ENCODE measurements at regions not wholly inside any gene's neighbourhood (a gene's known extent, or its start where the extent isn't known, plus 50 kb on each side); places are given as distances from the start of the nearest gene placed in this dataset.
"Not testable (repeated sequence)": the region's sequence is repeated elsewhere in the genome, so short reads cannot be mapped to it uniquely, and the experiment has no call there.

DNA sequence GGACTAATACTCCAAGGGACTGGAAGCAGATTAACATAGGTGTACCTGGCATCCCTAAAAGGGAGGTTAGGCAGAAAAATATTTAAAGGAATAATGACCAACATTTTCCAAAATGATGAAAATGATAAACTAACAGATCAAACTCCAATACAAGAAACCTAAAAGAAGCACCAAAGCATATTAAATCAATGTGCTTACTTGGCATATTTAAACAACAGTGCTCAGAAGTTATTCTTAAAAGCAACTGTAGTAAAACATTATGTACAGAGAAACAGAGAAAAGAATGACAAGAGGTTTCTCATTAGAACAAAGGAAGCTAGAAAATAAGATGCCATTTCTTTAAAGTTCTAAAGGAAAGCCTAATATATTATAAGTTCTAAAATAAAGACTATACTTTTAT is 947.3 kb upstream of the TMEFF2 start:
- Histone ChIP-seq H3K4me3 (ENCODE audit: low read depth in 2 of 2, low read length in 1 of 2) (no peak overlapping the region), H2AFZ (ENCODE audit: low read depth) (no peak overlapping the region), H3K27ac (ENCODE audit: low read depth in 2 of 2, low read length in 1 of 2) (no peak overlapping the region), H3K4me1 (ENCODE audit: control insufficient read depth in 1 of 2, insufficient read depth in 2 of 2, low read depth in 1 of 2, low read length in 1 of 2) (no peaks in the 10 kb centered on the region), H3K27me3 (ENCODE audit: insufficient read depth) (no peaks in the 10 kb centered on the region), H4K20me1 (ENCODE audit: insufficient read depth) (no peaks in the 10 kb centered on the region), H3K4me2 (no peak overlapping the region), H3F3A (replicated peaks; ENCODE audit: insufficient read depth) (no peaks in the 10 kb centered on the region), H3K36me3 (replicated peaks in 1 of 2; ENCODE audit: control insufficient read depth in 1 of 2, insufficient read depth in 2 of 2, low read length in 1 of 2) (no peaks in the 10 kb centered on the region), H3K79me2 (ENCODE audit: insufficient read depth) (no peaks in the 10 kb centered on the region), H3K9ac (no peak overlapping the region), H3K9me2 (no peaks in the 10 kb centered on the region), H3K9me3 (no peaks in the 10 kb centered on the region)
- CTCF ChIA-PET = no interaction called here
- TF ChIP-seq RCOR1 (IDR thresholded peaks at IDR 0.05; ENCODE audit: low read length) = no peak
- TF ChIP-seq NFIC (IDR thresholded peaks at IDR 0.05; ENCODE audit: borderline replicate concordance) = no peak
- TF ChIP-seq RFX5 (IDR thresholded peaks at IDR 0.05; ENCODE audit: low read length) = no peak
- TF ChIP-seq, protein P1, sequence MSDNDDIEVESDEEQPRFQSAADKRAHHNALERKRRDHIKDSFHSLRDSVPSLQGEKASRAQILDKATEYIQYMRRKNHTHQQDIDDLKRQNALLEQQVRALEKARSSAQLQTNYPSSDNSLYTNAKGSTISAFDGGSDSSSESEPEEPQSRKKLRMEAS (IDR thresholded peaks at IDR 0.05; ENCODE audit: low read depth) = no peak
- TF ChIP-seq FOXM1 (IDR thresholded peaks at IDR 0.05; ENCODE audit: low read depth) = no peak
- TF ChIP-seq EZH2phosphoT487 (IDR thresholded peaks at IDR 0.05; ENCODE audit: borderline replicate concordance, low read depth) = no peak
- TF ChIP-seq, protein P2, sequence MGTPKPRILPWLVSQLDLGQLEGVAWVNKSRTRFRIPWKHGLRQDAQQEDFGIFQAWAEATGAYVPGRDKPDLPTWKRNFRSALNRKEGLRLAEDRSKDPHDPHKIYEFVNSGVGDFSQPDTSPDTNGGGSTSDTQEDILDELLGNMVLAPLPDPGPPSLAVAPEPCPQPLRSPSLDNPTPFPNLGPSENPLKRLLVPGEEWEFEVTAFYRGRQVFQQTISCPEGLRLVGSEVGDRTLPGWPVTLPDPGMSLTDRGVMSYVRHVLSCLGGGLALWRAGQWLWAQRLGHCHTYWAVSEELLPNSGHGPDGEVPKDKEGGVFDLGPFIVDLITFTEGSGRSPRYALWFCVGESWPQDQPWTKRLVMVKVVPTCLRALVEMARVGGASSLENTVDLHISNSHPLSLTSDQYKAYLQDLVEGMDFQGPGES (IDR thresholded peaks at IDR 0.05; ENCODE audit: low read depth, low read length) = no peak
- no peak for TF ChIP-seq POLR2AphosphoS5 (IDR thresholded peaks at IDR 0.05; ENCODE audit: low read depth, low read length)
- DNase-seq = no peak
- POLR2A ChIA-PET = no interaction called here

DNA sequence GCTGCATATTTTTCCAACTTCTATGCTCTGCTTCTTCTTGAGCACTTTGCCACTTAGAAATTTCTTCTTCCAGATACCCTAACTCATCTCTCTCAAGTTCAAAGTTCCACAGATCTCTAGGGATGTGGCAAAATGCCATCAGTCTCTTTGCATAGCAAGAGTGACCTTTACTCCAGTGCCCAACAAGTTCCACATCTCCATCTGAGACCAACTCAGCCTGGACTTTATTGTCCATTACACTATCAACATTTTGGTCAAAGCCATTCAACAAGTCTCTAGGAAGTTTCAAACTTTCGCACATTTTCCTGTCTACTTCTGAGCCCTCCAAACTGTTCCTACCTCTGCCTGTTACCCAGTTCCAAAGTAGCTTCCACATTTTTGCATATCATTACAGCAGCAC is 946.2 kb upstream of the TMEFF2 start:
- DNase-seq; H3K36me3 ChIP-seq (replicated peaks in 1 of 2; ENCODE audit: control insufficient read depth in 1 of 2, insufficient read depth in 2 of 2, low read length in 1 of 2); H3K27ac ChIP-seq (ENCODE audit: low read depth in 2 of 2, low read length in 1 of 2); H3K9ac ChIP-seq; CTCF ChIA-PET; H3K27me3 ChIP-seq (ENCODE audit: insufficient read depth); H3K79me2 ChIP-seq (ENCODE audit: insufficient read depth); POLR2A ChIA-PET; H3F3A ChIP-seq (replicated peaks; ENCODE audit: insufficient read depth); H3K4me2 ChIP-seq; H3K9me2 ChIP-seq; H3K4me3 ChIP-seq (ENCODE audit: low read depth in 2 of 2, low read length in 1 of 2); H2AFZ ChIP-seq (ENCODE audit: low read depth); H3K4me1 ChIP-seq (ENCODE audit: control insufficient read depth in 1 of 2, insufficient read depth in 2 of 2, low read depth in 1 of 2, low read length in 1 of 2); H4K20me1 ChIP-seq (ENCODE audit: insufficient read depth); H3K9me3 ChIP-seq: not testable (repeated sequence)
- 78% methylated on average over 1 of the region's 1 CpG for WGBS (ENCODE audit: low lambda C conversion rate)

DNA sequence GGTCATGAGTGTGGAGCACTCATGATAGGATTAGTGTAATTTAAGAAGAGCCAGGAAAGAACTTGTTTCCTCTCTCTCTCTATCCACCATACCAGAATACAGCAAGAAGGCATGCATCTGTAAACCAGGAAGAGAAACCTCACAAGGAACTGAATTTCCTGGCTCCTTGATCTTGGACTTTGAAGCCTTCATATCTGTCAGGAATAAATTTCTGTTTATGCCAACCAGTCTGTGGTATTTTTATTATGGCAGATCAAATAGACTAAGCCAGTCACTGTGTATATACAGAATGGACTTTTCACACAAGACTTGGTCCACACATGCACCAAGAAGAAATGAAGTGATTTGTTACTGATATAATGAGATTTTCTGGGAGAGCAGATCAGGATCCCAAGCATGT is 930.1 kb upstream of the TMEFF2 start:
- Histone ChIP-seq H3K27me3 (ENCODE audit: insufficient read depth) (no peaks in the 10 kb centered on the region), H3K4me3 (ENCODE audit: low read depth in 2 of 2, low read length in 1 of 2) (no peak overlapping the region), H3K27ac (ENCODE audit: low read depth in 2 of 2, low read length in 1 of 2) (no peak overlapping the region), H3K4me2 (no peak overlapping the region), H3K9me3 (no peaks in the 10 kb centered on the region; the same call in 1 of the 2 replicates), H3K9ac (no peak overlapping the region), H3F3A (replicated peaks; ENCODE audit: insufficient read depth) (no peaks in the 10 kb centered on the region), H3K36me3 (replicated peaks in 1 of 2; ENCODE audit: control insufficient read depth in 1 of 2, insufficient read depth in 2 of 2, low read length in 1 of 2) (no peaks in the 10 kb centered on the region), H3K4me1 (ENCODE audit: control insufficient read depth in 1 of 2, insufficient read depth in 2 of 2, low read depth in 1 of 2, low read length in 1 of 2) (no peaks in the 10 kb centered on the region), H4K20me1 (ENCODE audit: insufficient read depth) (no peaks in the 10 kb centered on the region), H2AFZ (ENCODE audit: low read depth) (no peak overlapping the region), H3K79me2 (ENCODE audit: insufficient read depth) (no peaks in the 10 kb centered on the region), H3K9me2 (no peaks in the 10 kb centered on the region)
- TF ChIP-seq, protein P3, sequence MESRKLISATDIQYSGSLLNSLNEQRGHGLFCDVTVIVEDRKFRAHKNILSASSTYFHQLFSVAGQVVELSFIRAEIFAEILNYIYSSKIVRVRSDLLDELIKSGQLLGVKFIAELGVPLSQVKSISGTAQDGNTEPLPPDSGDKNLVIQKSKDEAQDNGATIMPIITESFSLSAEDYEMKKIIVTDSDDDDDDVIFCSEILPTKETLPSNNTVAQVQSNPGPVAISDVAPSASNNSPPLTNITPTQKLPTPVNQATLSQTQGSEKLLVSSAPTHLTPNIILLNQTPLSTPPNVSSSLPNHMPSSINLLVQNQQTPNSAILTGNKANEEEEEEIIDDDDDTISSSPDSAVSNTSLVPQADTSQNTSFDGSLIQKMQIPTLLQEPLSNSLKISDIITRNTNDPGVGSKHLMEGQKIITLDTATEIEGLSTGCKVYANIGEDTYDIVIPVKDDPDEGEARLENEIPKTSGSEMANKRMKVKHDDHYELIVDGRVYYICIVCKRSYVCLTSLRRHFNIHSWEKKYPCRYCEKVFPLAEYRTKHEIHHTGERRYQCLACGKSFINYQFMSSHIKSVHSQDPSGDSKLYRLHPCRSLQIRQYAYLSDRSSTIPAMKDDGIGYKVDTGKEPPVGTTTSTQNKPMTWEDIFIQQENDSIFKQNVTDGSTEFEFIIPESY (IDR thresholded peaks at IDR 0.05; ENCODE audit: borderline replicate concordance, low read depth) = no peak
- no peak for TF ChIP-seq GABPA (IDR thresholded peaks at IDR 0.05; ENCODE audit: low read depth)
- TF ChIP-seq TCF12 (IDR thresholded peaks at IDR 0.05) = no peak
- TF ChIP-seq SMC3 (IDR thresholded peaks at IDR 0.05; ENCODE audit: low read depth, low read length) = no peak
- TF ChIP-seq SIN3A (IDR thresholded peaks at IDR 0.05; ENCODE audit: borderline replicate concordance, low read depth, low read length) = no peak
- TF ChIP-seq CHD2 (IDR thresholded peaks at IDR 0.05; ENCODE audit: low read length, partially characterized antibody) = no peak
- POLR2A ChIA-PET = no interaction called here
- CTCF ChIA-PET = no interaction called here
- no peak for DNase-seq
